ENCODE measurements at regions not wholly inside any gene's neighbourhood (a gene's known extent, or its start where the extent isn't known, plus 50 kb on each side); places are given as distances from the start of the nearest gene placed in this dataset.

- Histone ChIP-seq H3K4me1 (ENCODE audit: control insufficient read depth in 1 of 2, insufficient read depth in 2 of 2, low read length in 2 of 2) (peaks cover 0 to 7% of the 10 kb centered on the region in 2 experiments; a peak in 1 of 4 replicates), H3K4me3 (replicated peaks in 1 of 2; ENCODE audit: low read depth in 1 of 2, low read length in 2 of 2) (no peak overlapping the region), H3K9me2 (ENCODE audit: insufficient read depth) (no peaks in the 10 kb centered on the region), H3K27me3 (ENCODE audit: insufficient read depth, low read length) (no peaks in the 10 kb centered on the region), H2AFZ (ENCODE audit: low read depth, low read length, poor library complexity, severe bottlenecking) (no peak overlapping the region), H3K4me2 (ENCODE audit: low read length) (no peak overlapping the region), H3K9me3 (ENCODE audit: control insufficient read depth in 1 of 2, insufficient read depth in 1 of 2, low read depth in 1 of 2, low read length in 2 of 2) (no peaks in the 10 kb centered on the region), H3K9ac (ENCODE audit: low read length) (no peak overlapping the region), H3K79me2 (ENCODE audit: insufficient read depth, low read length) (no peaks in the 10 kb centered on the region), H3K27ac (ENCODE audit: low read depth, low read length) (no peak overlapping the region), H3K36me3 (ENCODE audit: control insufficient read depth in 1 of 2, insufficient read depth in 2 of 2, low read length in 2 of 2) (no peaks in the 10 kb centered on the region), H4K20me1 (ENCODE audit: insufficient read depth) (no peaks in the 10 kb centered on the region)
- ATAC-seq (no peak), DNase-seq (ENCODE audit: low read depth, low spot score) (no peak)
- TF ChIP-seq POLR2AphosphoS5 (IDR thresholded peaks at IDR 0.05; ENCODE audit: low read depth, low read length) (no peak), ZNF274 (IDR thresholded peaks at IDR 0.05; ENCODE audit: low read depth, low read length) (no peak), REST (IDR thresholded peaks at IDR 0.05; ENCODE audit: low read depth) (no peak), RAD21 (IDR thresholded peaks at IDR 0.05; ENCODE audit: low read depth) (no peak), SIN3A (IDR thresholded peaks at IDR 0.05; ENCODE audit: low read depth) (no peak), ZFX (IDR thresholded peaks at IDR 0.05) (no peak), YY1 (IDR thresholded peaks at IDR 0.05; ENCODE audit: extremely low read depth, insufficient replicate concordance, low read depth, low read length) (no peak), SP1 (IDR thresholded peaks at IDR 0.05; ENCODE audit: low read depth) (no peak), CBX3 (IDR thresholded peaks at IDR 0.05; ENCODE audit: low read depth) (no peak), EZH2phosphoT487 (IDR thresholded peaks at IDR 0.05; ENCODE audit: borderline replicate concordance) (no peak)
- TF ChIP-seq, protein P1, sequence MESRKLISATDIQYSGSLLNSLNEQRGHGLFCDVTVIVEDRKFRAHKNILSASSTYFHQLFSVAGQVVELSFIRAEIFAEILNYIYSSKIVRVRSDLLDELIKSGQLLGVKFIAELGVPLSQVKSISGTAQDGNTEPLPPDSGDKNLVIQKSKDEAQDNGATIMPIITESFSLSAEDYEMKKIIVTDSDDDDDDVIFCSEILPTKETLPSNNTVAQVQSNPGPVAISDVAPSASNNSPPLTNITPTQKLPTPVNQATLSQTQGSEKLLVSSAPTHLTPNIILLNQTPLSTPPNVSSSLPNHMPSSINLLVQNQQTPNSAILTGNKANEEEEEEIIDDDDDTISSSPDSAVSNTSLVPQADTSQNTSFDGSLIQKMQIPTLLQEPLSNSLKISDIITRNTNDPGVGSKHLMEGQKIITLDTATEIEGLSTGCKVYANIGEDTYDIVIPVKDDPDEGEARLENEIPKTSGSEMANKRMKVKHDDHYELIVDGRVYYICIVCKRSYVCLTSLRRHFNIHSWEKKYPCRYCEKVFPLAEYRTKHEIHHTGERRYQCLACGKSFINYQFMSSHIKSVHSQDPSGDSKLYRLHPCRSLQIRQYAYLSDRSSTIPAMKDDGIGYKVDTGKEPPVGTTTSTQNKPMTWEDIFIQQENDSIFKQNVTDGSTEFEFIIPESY (IDR thresholded peaks at IDR 0.05; ENCODE audit: extremely low read depth, insufficient replicate concordance, low read length) = no peak
- TF ChIP-seq, protein P2, sequence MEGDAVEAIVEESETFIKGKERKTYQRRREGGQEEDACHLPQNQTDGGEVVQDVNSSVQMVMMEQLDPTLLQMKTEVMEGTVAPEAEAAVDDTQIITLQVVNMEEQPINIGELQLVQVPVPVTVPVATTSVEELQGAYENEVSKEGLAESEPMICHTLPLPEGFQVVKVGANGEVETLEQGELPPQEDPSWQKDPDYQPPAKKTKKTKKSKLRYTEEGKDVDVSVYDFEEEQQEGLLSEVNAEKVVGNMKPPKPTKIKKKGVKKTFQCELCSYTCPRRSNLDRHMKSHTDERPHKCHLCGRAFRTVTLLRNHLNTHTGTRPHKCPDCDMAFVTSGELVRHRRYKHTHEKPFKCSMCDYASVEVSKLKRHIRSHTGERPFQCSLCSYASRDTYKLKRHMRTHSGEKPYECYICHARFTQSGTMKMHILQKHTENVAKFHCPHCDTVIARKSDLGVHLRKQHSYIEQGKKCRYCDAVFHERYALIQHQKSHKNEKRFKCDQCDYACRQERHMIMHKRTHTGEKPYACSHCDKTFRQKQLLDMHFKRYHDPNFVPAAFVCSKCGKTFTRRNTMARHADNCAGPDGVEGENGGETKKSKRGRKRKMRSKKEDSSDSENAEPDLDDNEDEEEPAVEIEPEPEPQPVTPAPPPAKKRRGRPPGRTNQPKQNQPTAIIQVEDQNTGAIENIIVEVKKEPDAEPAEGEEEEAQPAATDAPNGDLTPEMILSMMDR (IDR thresholded peaks at IDR 0.05 in 2 of 3, conservative IDR thresholded peaks at IDR 0.05 in 1 of 3; ENCODE audit: borderline replicate concordance in 1 of 3, insufficient read depth in 1 of 3, low read depth in 2 of 3, low read length in 2 of 3) = no peak
- ChIA-PET POLR2A (no interaction called here), RAD21 (ENCODE audit: low non-redundant PET in 1 of 2, low total read pairs in 2 of 2, uncharacterized antibody in 2 of 2, unreplicated experiment in 2 of 2) (no interaction called here), CTCF (no interaction called here)
- no TSS peak for BruUV-seq (replicated peaks)
- intact Hi-C loops (cut with micrococcal nuclease) = no loop called here
Measured at GRCh38 chr12:93140801-93141200, 211.7 kb upstream of the EEA1 start.
